NCI-H1105 treated with DMSO at 0.1 percent for 48 hours (cell line): ENCODE measurements at regions not wholly inside any gene's neighbourhood (a gene's known extent, or its start where the extent isn't known, plus 50 kb on each side); places are given as distances from the start of the nearest gene placed in this dataset.
"Not testable (repeated sequence)": the region's sequence is repeated elsewhere in the genome, so short reads cannot be mapped to it uniquely, and the experiment has no call there.

Source experiments
- DNase-seq: peaks from one replicate; lab custom pipeline; 2025; lab: John Stamatoyannopoulos, UW

- DNase-seq, result no peak
These were observed 290.0 kb upstream of the GADL1 start for GRCh38 chr3:31184261-31185061.

- DNase-seq, result no peak
These were observed 290.5 kb upstream of the GADL1 start for GRCh38 chr3:31185062-31185357.

GRCh38 chr3:31186041-31186440, 291.6 kb upstream of the GADL1 start:
- no peak for DNase-seq

GRCh38 chr3:31187380-31187779, 292.9 kb upstream of the GADL1 start:
- no peak for DNase-seq

DNA sequence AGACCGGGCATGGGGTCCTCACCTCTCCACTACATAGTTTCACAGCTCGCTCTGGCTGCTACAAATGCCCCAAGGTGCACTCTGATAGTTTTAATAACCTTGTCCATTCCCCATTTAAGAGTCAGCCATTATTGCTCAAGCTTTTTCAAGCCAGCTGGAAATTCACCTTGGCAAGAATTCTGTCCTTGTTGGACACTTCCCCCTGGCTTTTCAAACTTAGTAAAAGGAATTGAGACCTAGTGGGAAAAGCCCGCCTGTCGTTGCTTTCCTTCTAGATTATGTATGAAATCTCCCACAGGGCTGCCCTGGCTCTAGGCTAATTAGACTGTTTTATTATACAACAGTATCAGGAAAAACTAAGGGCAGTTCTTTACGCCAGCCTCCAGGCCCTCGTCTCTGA, 293.7 kb upstream of the GADL1 start:
- DNase-seq, result no peak

DNA sequence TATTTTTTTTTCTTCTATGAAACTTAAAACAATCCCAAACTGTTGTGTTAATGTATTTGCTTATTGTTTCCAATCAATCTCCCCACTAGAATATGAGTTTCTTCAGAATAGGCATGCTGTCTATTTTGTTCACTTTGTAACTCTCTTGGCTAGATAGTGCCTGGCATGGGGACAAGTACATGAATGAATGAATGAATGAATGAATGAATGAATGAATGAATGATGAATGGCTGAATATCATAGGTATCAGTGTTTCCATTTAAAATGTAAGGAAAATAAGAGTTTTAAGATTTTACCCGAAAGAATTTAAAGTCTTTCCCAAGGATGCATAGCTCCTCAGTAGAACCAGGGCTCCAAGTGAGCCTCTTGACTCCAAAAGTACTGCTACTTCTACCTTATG, 294.9 kb upstream of the GADL1 start:
- no peak for DNase-seq

- DNase-seq, result no peak
These were observed 295.5 kb upstream of the GADL1 start for GRCh38 chr3:31189971-31190370.

GRCh38 chr3:31191354-31191753, 296.9 kb upstream of the GADL1 start:
- no peak for DNase-seq

DNA sequence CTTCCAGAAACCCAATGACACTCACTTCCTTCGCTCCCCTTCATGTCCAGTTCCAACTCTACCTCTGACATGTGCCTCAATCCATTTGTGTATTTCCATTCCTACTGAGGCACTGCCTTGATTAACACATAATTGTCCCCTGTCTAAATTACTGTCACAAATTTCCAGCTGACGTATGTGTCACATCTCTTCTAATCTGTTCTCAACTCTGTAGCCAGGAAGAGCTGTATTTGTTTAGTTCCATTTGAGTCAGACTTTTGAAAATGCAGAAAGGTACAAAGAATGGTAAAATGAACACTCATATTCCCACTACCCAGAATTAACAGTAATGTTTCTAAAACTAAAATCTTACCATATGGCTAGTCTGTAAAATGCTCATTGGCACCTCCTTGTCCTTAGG, 299.0 kb upstream of the GADL1 start:
- no peak for DNase-seq

DNA sequence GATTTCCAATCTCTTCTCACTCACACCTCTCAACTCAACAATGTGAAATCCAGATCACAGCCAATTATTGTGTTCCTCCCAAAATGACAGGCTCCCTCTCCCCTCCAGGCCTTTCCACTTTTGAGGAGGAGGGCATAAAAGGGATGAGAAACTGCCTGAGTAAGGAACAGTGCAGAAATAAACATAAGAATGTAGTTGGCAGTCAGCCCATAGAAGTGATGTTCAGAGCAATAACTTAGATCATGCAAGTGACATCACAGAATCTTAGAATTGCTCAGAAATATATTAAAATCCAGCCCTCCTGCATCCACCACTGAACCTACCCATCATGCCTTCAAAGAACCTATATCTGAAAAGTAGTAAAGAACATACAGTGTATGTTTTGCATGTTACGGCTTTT, 299.4 kb upstream of the GADL1 start:
- DNase-seq, result no peak

DNA sequence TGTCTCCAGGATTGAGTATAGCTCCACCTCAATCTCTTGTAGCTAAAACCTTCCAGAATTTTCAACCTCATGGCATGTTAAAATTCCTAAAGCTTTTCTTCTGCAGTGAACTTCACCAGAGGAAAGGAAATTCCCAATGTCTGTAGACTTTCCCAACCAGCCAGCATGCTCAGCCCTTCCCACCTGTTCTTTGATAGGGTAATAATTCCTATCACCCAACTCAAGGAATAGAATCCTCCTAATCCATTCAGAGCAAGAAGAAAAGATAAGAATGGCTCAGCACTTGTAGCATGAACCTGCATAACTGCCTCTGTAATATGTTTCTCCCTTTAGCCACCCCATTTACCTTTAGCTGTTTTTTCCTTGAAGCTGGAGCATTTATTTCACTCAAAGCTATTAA, 301.8 kb upstream of the GADL1 start:
- DNase-seq, result no peak

GRCh38 chr3:31196881-31197364, 302.5 kb upstream of the GADL1 start:
- no peak for DNase-seq

- no peak for DNase-seq
These were observed 303.5 kb upstream of the GADL1 start for GRCh38 chr3:31197941-31198340.

- DNase-seq, result no peak
These were observed 304.4 kb upstream of the GADL1 start for GRCh38 chr3:31198890-31199289.

DNA sequence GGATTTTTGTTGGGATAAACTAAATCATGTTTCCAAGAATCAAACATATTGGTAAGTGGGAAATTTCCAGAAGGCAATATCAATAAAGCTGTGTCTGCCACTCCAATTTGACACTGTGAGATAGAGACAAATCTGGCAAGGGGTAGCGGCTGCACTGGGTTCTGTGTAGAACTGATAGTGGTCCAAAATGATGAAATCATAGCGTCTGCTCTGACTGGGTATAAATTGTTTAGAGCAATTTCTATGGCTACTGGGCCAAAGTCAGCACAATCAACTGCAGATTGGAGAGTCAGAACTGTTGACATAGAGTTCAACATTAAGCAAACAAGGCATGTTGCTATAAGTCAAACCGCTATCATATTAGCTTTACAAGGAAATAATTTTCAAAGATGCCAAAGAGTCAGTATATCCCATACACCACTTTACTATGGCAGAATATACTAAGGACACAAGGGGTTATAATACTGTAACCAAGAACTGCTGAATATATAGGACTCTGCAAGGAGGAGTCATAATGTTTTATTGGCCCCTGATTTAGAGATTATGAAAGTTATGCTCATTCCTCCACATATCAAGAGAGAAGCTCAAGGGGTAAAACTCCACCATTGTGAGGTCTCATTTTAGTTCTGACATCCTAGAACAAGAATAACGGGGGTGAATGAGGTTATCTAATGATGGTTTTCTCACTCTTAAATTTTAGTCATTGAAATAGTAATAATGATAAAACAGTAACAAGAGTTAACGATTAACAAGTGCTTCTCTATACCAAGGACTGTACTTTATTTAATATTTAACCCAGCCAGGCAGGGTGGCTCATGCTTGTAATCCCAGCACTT, 309.7 kb upstream of the GADL1 start:
- DNase-seq, result no peak

GRCh38 chr3:31204796-31205056, 310.3 kb upstream of the GADL1 start:
- not testable (repeated sequence) for DNase-seq

- DNase-seq, result no peak
These were observed 315.7 kb upstream of the GADL1 start for GRCh38 chr3:31210068-31210645.

- no peak for DNase-seq
These were observed 318.7 kb upstream of the STT3B start for GRCh38 chr3:31213869-31214486.

DNA sequence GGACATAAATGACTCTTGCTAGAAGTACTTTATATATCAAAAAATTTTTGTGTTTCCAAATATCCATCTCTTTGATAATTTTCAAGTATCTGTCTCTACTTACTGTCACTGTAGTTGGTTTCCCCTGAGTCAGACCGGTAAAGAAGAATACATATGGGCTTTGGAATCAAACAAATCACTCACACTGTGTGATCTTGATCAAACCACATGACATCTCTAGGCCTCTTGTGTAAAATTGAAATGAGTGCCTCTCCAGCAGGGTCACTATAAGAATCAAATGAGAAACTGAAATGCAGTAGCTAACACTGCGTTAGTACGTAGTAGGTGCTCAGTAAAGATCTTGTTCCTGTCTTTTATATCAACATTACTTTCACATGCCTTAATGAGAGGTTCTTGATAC, 314.6 kb upstream of the STT3B start:
- no peak for DNase-seq

DNA sequence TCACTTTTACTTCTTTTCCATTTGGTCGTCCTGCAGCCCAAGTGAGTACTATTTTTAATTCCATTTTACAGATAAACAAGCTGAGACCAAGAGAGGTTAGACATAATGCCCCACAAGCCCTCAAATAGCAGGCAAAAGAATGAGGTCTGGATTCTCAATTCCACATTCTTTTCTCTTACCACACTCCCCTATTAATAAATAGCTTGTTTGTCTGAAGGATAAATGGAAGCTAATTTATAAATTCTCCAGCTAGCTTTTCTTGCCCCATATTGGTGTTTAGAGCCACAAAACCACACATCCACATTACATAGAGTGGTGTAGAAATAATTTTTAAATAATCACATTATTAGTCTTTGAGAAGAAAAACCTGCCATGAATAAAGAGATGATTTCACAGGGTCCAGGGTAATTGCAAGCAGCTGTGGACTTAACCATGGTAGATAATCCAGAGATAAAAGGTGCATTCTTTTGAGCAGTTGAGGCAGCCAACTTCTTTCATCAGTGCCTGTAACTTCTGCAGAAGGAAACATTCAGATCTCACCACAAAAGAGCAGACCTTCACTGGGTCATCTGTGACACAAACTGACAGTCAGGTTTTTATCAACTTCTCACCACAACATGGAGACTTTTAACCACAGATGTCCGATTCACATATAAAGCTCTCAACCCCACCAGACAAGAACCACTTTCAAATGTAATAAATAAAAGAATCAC, 313.4 kb upstream of the STT3B start:
- DNase-seq, result no peak

GRCh38 chr3:31220431-31220830, 312.3 kb upstream of the STT3B start:
- DNase-seq, result no peak

DNA sequence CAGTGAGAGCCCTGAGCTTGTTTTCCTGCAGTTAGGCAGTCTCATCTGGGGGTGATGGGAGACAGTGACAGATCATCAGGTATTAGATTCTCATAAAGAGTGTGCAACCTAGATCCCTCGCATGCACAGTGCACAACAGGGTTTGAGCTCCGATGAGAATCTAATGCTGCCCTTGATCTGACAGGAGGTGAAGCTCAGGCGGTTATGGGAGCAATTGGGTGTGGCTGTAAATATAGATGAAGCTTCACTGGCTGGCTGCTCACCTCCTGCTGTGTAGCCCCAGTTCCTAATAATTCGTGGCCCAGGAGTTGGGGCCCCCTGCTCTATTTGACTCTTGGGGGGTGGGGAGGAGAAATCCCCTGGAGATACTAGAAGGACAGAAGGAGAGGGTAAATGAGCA, 309.4 kb upstream of the STT3B start:
- DNase-seq, result no peak
